COLO668 (cell line): ENCODE measurements at regions not wholly inside any gene's neighbourhood (a gene's known extent, or its start where the extent isn't known, plus 50 kb on each side); places are given as distances from the start of the nearest gene placed in this dataset.

Experiments
- DNase-seq: peaks from one replicate; lab custom pipeline; 2025; ENCODE audit not compliant: unreplicated experiment; lab: John Stamatoyannopoulos, UW

GRCh38 chr18:22467760-22468553 is 50.2 kb upstream of the CTAGE1 start:
- DNase-seq = no peak

- DNase-seq = no peak
These were observed 50.8 kb upstream of the CTAGE1 start for GRCh38 chr18:22468554-22468891.

GRCh38 chr18:22469061-22469734 is 51.5 kb upstream of the CTAGE1 start:
- no peak for DNase-seq

DNA sequence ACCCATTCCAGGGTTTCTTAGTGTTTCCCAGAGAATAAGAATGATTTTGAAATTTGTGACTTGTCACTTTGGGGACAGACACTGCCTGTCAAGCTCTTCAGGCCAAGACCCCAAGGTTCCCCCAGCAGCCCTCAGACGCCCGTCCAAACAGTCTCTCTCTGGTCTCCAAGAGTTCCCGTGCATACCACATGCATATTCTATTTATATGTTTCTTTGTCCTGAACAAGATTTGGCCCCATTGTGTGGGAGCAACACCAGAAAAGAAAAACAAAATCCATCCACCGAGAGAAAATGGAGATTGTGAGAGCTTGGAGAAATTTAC is 52.2 kb upstream of the CTAGE1 start:
- no peak for DNase-seq

DNA sequence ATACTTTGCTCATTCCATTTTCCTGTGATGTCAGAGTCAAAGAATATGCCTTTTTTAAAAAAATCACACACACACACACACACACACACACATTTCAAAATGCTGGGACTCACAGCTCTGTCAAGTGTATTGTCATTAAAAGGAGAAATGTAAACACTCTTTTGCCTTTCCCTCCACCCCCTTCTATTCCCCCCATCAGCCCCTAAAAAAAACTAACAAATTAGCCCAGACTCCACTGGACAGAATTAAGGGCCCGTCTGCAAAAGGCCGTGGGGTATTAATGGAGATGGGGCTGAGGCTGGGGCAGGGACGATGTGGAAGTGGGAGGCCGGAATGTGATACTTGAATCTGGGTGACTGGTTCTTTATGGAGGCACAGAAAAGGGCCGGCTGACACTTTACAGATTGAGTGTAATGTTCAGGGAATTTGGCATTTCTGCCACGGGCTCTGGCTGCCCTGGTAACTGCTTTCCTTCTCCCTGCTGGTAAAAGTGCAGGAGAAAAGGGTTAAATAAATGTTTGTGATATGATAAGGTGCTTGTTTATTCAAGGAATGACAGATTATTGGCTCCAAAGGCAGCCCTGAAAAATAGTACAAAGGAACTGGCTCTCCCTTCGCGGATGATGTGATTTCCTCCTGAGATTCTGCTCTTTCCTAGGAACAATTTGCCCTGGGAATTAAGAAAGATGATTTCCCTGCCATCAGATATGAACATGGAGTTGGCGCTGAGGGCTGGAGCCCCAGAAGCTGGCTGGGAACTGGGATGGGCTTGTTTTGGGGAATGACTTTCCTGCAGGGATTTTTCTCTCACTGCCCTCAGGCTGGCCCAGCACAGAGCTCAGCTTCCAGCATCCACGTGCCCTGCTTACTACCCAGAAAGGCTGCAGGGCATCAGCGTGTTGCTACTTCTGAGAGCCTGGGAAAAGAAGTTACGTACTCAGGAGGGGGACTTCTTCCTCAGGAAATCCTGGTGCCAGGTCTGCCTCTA is 52.8 kb upstream of the CTAGE1 start:
- DNase-seq = no peak

GRCh38 chr18:22471546-22472131 is 53.9 kb upstream of the CTAGE1 start:
- no peak for DNase-seq

DNA sequence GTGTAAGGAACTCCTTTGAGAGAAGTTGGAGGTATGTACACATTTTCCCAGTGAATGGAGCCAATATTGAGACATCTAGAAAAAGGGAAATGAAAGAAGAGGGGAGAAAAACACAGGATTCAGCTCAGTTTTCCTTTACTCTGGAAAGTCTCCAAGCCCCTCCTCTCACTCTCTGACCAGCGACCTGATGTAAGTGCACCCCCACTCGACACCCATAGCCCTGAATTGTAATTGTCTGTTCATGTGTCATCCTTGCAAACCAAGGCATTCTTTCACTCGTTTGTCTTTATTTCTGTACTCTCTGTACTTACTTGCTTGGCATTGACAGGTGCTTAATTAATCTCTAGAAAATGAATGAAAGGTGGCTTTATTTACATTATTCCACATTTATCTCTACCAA is 55.7 kb upstream of the CTAGE1 start:
- DNase-seq = no peak

DNA sequence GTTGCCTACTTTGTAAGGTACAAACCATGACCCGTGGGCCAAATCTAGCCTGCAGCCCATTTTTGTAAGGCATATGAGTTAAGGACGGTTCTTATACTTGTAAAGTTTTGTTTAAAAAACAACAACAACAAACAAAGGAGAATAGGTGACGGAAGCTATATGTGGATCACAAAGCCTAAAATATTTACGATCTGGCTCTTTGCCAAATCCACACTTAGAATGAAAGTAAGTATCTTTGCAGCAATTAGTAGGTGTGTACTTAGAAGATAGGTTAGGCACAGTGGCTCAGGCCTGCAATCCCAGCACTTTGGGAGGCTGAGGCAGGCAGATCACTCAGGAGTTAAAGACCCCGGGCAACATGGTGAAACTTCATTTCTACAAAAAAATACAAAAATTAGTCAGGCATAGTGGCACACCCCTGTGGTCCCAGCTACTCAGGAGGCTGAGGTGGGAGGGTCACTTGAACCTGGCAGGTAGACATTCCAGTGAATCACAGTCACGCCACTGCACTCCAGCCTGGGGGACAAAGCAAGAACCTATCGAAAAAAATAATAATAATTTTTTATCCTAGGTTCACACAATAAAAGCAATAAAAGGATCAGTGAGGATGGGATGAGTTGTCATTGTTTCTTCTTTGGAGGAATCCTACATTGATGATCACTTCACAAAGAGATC is 57.8 kb upstream of the CTAGE1 start:
- DNase-seq = no peak

GRCh38 chr18:22477222-22477621 is 59.5 kb upstream of the CTAGE1 start:
- DNase-seq = no peak

- DNase-seq = no peak
These were observed 65.2 kb upstream of the CTAGE1 start for GRCh38 chr18:22482948-22483347.

DNA sequence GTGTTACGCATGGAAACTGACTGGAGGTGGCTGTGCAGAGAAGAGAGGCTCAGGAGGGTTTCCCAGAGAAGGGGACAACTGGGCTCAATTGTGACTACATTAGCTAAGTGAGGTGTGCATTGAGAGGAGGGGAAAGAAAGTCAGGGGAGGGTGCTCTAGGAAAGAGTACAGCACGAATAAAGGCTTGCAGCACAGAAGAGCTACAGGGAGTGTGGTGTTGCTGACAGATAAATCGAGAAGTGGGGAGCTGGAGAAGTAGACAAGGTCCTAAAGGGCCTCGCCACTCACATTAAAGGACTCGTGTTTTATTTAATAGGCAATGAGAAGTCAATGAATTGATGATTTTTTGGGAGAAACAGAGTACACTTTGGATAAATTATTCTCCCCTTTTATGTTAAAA is 65.7 kb upstream of the CTAGE1 start:
- DNase-seq = no peak

GRCh38 chr18:22484471-22484870 is 66.8 kb upstream of the CTAGE1 start:
- DNase-seq = no peak

GRCh38 chr18:22485808-22486244 is 68.1 kb upstream of the CTAGE1 start:
- DNase-seq = no peak

GRCh38 chr18:22486667-22487066 is 69.0 kb upstream of the CTAGE1 start:
- DNase-seq = no peak

DNA sequence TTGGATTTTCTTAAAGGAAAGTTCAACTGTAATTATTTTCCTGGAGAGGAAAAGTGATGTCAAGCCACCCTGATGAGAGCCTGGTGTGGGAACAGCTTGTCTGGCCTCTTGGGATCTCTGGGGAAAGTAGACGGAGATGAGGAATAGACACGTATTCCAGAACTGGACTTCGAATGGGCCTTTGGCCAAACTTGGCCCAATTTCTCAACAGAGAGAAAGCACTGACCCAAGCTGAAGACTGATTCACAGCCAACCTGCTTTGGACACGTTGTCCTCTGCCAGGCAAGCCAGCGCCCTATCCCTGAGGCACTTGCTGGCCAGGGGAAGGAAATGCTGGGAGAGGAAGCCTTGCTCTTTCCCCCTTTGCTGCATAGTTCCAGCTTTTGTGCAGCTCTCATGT is 70.8 kb upstream of the CTAGE1 start:
- DNase-seq = no peak

DNA sequence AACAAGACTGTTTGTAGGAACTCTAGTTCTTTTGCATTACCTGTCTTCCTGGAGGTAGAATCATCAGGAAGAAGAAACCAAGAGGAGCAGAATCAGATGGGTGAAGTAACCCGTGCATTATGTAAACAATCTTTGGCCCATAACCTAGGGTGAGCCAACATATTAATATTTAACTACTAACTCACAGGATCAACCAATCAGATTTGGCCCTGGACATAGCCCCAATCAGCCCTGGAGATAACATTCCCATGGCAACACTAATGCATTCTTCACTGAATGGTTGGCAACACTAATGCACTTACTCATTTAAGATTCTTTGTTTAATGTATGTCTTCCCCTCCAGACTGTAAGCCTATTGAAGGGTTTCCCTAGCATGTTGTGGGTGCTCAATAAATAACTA is 72.0 kb upstream of the CTAGE1 start:
- DNase-seq = no peak

DNA sequence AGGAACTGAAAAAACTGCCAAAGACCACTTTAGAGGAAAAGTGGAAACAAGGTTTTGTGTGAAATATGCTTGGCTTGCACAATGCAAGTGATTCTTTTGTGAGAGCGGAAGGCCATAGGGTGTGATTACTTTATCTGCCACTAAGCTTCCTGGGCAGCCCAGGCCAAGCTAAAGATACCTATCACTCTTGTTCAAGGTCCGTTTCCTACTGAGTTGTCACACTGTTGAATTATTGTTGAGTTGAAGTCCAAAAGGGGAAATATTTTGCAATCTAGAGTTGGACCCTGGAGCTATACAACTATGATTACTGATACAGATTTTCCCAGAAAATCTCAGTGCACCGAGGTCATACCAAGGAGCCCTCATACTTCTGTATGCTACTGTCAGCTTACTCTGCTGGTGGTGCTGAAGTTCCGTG is 72.7 kb upstream of the CTAGE1 start:
- DNase-seq = no peak

DNA sequence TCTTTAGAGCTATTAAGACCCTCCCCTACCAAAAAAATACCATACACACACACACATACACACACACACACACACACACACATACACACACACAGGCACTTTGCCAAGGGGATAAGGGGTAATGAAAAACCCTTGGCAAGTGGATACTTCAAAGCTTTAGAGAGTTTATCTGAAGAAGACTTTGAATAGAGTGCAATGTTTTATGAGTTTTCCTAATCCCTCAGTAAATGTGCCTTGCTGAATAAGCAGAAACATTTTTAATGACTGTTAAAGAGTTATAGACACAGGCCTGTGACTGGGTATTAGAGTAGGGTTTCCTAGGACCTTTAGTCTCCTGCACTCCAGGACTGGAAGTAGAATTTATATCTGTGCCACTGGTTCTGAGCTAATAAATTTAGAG is 75.5 kb upstream of the CTAGE1 start:
- no peak for DNase-seq

DNA sequence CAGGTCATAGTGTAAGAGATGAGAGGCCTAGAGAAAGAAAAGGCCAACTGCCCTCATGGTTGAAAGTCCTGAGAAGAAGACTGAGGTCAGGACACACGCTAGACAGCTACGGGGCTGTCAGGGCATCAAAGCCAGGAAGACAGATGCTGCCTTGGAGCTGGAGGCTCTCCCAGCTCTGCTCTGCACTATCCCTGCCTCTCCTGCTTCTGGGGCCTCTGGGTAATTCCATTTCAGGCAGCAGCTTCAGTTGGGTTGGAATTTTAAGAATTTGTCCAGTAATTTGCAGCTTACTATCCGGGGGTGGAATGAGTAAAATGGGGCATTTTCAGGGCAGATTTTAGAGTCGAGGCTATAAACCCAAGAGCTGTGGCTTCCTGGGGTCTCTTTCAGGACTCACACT is 76.2 kb upstream of the CTAGE1 start:
- no peak for DNase-seq

DNA sequence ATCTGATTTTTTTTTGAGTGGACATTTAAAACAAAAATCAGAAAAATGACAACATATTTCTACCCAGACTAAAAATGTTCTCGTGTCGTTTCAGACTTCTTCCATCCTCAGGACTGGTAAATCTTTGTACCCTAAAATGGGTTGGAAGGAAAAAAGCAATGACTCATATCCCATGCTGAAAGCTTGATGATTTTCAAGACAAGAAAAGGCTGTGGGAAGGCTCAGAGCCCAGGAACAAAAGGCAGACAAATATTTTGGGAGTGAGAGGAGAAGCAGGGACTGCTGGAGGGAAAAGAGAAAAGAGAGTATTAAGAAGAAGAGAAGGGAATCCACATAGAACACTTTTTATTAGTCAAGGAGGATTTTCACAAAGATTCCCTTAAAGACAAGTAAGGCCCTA is 77.1 kb upstream of the CTAGE1 start:
- DNase-seq = no peak

DNA sequence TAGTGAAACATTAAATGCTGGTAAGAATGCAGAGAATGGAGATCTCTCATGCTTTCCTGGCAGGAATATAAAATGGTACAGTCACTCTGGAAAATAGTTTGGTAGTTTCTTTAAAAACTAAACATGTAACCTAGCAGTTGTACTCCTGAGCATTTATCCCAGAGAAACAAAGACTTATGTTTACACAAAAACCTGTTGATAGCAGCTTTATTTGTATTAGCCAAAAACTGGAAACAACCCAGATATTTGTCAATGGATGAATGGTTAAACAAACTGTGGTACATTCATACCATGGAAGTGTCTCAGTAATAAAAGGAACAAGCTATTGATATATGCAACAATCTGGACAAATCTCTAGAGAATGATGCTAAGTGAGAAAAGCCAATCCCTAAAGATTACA is 81.7 kb upstream of the CTAGE1 start:
- DNase-seq = no peak
